PC-3 (cell line): ENCODE measurements at regions not wholly inside any gene's neighbourhood (a gene's known extent, or its start where the extent isn't known, plus 50 kb on each side); places are given as distances from the start of the nearest gene placed in this dataset.

ENCODE experiments used
- EZH2phosphoT487 ChIP-seq: fragments of 300-600 bp; sonication (generic); IDR thresholded peaks from 2 replicates; pipeline ENCODE4 v1.6.1; 2018; ENCODE audit warnings: mild to moderate bottlenecking, antibody characterized with exemption, low read length, borderline replicate concordance
- TF ChIP-seq, protein P1 (sequence below): fragments of 300-600 bp; sonication (generic); conservative IDR thresholded peaks from 2 replicates; pipeline ENCODE4 v1.5.1; 2017; ENCODE audit warnings: antibody characterized with exemption, low read depth, mild to moderate bottlenecking, low read length

DNA sequence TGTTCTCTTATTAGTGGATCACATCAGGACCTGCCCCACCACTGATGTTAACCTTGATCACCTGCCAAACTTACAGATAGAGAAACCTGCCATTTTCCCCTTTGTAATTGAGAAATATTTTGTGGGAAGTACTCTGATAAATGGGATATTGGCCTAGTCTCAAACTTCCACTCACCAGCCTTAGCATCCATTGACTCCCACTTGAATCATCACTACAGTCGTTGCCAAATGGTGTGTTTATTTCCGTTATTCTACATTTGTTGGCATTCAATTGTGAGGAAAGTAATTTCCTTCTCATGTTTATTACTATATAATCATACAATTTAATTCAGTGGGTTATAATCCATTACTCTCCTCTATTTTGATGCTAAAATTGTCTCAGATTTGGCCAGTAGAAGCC is 156.4 kb upstream of the CXCL13 start:
- TF ChIP-seq, protein P1, sequence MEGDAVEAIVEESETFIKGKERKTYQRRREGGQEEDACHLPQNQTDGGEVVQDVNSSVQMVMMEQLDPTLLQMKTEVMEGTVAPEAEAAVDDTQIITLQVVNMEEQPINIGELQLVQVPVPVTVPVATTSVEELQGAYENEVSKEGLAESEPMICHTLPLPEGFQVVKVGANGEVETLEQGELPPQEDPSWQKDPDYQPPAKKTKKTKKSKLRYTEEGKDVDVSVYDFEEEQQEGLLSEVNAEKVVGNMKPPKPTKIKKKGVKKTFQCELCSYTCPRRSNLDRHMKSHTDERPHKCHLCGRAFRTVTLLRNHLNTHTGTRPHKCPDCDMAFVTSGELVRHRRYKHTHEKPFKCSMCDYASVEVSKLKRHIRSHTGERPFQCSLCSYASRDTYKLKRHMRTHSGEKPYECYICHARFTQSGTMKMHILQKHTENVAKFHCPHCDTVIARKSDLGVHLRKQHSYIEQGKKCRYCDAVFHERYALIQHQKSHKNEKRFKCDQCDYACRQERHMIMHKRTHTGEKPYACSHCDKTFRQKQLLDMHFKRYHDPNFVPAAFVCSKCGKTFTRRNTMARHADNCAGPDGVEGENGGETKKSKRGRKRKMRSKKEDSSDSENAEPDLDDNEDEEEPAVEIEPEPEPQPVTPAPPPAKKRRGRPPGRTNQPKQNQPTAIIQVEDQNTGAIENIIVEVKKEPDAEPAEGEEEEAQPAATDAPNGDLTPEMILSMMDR, result no peak
- TF ChIP-seq EZH2phosphoT487, result no peak
